VCaP (cell line): ENCODE measurements at regions not wholly inside any gene's neighbourhood (a gene's known extent, or its start where the extent isn't known, plus 50 kb on each side); places are given as distances from the start of the nearest gene placed in this dataset.

Experiments
- H3K27ac ChIP-seq: fragments of 450-650 bp; 2 replicates; pipeline ENCODE4 v1.5.1; 2017
- CTCF ChIP-seq: fragments of 450-650 bp; conservative IDR thresholded peaks from 2 replicates; pipeline ENCODE4 v1.5.1; 2017; ENCODE audit warnings: mild to moderate bottlenecking, moderate library complexity

GRCh38 chr6:109925075-109925474 lies 53.0 kb upstream of the GPR6 start:
- TF ChIP-seq CTCF: no peak
- H3K27ac ChIP-seq: no peak overlapping the region

GRCh38 chr6:109927052-109927451 lies 51.1 kb upstream of the GPR6 start:
- TF ChIP-seq CTCF: no peak
- no peak overlapping the region for H3K27ac ChIP-seq
